HG02938 (cell line): ENCODE measurements at regions not wholly inside any gene's neighbourhood (a gene's known extent, or its start where the extent isn't known, plus 50 kb on each side); places are given as distances from the start of the nearest gene placed in this dataset.
A peak's percentile ranks its signal among the peaks of the same experiment; 100 is the strongest.
"Not testable (repeated sequence)": the region's sequence is repeated elsewhere in the genome, so short reads cannot be mapped to it uniquely, and the experiment has no call there.

Experiments used
- ATAC-seq: cut with Tn5 transposase; IDR thresholded peaks from one replicate; pipeline ENCODE4 v1.9.1; 2021; ENCODE audit warnings: mild to moderate bottlenecking, moderate library complexity; ENCODE audit not compliant: unreplicated experiment

DNA sequence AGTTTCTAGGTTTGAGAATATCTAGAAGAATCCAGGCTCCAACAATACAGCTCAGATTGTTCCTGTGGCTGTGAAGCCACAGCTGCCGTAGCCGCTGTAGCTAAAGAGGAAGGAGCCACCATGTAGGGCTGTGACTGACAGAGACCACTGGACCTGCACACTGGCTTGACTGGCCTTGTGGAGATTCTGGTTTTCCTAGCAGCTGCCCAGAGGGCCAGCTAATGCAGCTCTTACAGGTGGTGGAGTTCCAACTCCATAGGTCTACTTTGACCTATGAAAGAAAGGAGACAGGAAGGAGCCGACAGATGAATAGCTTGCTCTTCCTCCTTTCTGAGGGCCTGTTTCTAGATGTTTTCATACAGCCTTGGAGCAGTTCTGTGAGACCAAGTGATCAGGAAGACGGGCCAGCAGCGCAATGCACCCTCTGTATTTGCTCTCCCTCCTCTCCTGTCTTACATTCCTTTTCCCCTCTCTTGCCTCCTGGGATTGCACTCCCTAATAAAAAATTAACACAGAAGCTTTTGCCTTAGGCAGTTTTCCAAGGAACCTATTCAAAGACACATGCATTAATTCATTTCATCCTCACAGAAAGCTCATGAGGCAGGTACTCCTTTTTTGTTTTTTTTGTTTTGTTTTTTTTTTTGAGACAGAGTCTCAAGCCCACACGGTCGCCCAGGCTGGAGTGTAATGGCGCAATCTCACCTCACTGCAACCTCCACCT, 51.8 kb upstream of the MYB start:
- ATAC-seq = peak; percentile 71

DNA sequence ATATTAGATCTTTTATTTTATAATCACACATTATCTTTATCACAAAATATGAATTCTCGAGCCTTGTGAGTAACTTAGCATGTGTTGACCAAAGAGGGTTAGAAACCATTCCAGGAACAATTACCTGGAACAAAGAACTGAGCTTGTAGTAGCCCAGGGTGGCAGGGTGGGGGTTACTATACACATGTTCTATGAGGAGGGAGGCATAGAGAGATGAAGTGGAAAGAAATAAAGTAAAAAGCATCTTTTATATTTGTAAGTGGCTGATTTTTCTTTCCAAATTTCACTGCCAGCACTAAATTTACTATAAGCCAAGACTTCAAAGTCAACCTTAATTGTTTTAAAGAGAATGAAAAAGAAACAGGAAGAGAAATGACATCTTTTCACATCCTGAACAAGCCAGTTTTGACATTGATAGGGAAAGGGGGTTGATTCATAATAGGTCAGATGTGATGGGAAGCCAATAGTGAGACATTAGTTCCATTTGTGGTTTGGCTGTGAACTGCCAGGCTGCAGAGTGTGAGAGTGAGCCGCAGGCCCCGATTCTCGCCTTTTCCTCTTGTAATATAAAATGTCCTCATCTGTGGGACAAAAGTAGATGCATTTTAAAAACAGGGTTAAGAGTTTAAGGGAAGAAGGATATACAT, 52.7 kb upstream of the MYB start:
- peak; percentile 88 for ATAC-seq

DNA sequence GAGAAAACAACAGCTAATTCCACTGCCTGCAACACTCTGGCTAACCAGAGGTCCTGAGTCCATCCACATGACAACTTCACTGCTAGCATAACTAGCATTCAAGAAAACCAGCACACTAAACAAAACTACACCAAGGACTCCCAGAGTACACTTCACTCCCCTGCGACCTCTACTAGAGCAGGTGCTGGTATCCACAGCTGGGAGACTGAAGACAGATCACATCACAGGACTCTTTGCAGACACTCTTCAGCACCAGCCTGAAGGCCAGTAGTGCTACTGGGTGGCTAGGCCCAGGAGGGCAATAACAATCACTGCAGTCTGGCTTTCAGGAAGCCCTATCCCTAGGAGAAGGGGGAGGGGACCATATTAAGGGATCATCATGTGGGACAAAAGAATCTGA, 54.4 kb upstream of the MYB start:
- ATAC-seq = no peak

DNA sequence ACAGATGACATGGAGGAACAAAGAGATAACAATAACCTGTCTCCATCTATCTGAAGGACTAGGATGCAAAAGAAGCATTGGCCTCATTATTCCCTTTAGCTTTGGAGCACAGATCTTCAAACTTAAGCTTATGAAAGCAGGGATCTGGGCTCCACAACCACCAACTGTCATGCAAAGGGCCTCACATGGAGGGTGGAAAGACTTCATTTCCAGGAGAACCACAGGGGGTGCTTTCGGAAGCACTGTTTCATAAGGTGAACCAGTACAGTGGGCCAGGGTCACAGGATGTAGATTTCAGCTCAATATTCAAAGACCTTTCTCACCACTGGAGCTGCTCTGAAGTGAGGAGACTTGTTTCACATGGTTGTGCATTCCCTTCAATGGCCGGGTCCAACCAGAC, 55.1 kb upstream of the MYB start:
- ATAC-seq = no peak

DNA sequence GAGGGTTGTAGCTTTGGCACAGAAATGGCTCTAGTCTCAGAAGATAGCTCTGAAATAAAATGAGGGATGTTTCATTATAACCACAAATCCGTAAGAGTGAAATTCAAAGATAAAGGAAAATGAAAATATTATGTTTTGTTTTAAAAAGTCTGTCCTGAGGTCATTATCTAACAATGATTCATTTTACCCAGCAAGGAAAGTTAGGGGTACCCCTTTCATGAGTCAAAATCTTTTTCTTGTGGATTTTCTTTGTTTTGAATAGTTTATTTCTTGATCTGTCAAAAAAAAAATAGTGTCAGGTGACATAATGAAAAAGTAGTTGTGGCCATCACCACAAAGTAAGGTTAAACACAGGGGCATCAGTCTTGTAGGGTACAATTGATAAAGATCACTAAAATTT, 59.7 kb upstream of the MYB start:
- ATAC-seq = no peak

DNA sequence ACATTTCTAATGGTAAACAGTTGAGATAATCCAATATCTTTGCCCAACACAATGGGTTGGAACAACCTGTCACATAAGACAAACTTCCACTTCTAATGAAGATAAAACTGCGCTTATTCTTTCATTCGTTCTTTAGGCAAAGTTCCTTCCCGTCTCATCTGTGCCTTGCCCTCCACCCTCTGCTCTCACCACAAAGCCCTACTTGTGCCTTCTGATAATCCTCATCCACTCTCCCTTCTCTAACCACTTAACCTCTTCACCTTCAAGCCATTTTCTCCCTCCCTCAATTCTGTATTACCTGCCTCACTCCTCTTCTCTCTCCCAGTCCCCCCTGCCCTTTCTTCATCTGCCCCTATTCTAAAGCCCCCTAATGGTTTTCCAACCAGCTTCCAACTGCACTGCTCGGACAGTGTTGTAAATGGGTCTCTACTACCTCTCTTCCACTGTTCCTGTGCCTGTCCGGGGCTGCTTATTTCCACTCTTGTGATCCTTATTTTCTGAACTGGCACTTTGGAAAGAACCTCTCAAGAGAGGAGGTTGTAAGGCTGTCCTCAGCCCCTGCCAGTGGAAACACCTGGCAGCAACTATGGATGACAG, 62.9 kb upstream of the MYB start:
- ATAC-seq = no peak

DNA sequence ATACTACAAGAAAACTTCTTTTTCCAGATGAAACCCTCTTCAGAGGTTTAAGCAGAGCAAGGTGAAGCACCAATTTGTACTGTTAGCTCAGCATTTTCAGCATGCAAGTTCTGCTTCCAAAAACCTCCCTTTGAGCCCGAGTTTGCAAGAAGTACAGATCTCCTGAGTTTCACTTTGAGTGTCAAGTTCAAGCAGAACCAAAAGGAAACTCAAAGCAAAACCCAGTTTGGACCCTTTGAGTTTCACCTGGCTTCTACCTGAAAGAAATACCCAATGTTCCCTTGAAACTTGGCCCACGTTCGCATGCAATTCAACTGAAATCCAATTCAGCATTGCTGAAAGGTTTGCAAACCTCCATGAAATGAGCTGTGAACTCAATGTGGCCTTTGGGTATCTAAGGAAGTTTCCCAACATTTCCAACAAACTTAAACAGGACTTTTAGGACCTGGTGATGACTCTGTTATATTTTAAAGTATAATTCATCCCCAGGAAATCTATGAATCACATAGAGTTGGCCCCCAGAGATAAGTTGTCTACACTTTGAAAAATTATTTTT, 62.9 kb upstream of the HBS1L start:
- no peak for ATAC-seq

DNA sequence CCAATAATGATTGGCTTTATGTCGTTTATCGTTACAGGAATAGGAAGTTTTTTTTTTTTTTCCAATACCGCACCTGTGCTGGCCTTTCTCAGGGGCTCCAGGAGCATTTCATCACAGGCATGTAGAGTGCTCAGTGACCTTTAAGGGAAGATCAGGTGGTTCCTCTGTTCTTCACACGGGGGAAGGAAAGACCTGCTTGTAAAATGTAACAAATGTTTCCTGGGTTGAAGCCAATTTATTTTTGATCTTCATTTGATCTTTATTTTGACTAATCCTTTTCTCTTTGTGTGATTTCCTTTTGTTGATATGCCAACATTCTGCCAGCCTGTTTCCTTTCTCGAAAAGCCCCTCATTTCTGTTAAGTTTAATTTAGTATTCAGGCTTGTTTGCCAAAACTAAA, 61.9 kb upstream of the HBS1L start:
- no peak for ATAC-seq

DNA sequence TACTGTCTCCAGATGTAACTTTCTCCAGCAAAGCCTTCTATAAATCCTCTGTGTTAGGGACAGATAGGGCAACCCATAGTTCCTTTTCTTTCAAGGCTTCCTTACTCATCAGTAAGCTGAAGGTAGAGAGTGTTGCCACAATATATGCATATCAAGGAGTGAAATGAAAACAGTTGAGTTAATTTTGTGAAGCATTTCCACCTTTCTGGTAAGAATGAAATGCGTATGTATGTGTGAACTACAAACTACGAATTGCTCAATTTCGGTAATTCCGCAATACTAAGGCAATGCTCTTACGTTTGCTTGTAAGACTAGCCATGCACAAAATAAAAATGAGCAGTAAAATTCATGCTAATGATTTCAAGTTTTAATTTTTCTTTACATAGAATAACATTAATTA, 61.2 kb upstream of the HBS1L start:
- ATAC-seq = no peak

DNA sequence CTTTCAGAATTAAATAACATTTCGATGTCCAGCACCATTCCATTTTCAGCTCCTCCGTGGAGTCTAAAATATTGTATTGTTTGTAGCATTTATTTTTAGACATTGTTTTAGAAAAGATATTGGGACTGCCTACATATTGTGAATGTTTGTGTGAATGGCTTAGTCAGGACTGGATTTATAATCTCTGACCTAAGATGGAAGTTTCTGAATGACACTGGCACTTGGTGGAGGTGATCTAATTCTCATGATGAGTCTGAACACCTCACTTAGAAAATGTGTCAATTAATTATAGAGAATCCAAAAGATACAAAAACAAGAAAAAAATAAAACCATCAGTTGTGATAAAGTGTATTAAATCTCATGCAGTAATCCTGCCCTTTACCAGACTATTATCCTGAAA, 60.8 kb upstream of the HBS1L start:
- no peak for ATAC-seq

DNA sequence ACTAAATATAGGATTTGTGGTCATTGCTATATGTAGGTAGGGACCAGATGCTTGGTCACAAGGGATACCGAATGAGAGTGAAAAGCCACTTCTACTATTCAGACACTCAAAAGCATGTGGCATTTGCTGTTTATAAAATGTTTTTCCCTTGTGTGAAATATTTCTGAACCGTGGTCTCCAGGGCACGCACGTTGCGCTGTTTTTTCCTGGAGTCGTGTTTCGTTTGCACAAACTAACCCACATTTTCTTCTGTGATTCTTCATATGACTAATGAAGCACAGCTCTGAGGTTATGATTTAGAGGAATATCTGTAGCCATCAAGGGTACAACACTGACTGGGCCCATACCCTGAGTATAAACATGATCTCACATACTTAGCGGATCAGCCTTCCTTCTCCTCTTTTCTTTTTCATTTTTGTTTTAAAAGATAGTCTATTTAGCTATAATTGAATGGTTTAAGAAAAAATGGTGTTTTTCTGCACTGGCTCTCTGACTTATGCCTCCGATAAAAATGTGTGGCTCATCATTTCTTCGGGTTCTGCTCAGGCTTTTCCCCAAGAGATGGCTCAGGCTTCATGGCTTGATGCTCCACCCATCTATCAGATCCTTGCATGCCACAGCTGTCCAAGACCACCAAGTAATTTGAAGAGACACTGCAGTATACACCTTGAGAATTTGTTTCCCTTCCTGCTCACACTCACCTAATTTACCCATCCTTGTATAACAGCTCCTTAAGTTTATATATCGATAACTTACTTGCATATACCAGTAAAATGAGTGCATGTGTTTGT, 59.9 kb upstream of the HBS1L start:
- ATAC-seq = peak; percentile 82

DNA sequence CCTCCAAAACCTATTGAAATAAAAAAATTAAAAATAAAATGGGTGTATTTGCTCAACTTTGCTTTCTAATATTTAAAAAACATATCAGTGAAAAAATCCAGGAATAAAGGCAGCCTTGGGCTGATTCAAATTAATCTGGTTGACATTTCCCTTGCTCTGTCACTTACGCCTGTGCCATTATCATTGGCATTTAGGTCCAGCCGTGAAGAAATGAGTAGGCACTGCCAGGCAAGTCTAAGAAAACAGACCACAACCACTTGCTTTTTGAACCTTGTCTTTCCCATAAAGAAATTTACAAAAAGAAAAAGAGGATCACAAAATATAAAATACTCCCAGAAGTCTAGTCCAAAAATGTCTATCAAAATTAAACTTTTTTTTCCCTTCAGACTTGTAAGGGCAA, 59.2 kb upstream of the HBS1L start:
- no peak for ATAC-seq

DNA sequence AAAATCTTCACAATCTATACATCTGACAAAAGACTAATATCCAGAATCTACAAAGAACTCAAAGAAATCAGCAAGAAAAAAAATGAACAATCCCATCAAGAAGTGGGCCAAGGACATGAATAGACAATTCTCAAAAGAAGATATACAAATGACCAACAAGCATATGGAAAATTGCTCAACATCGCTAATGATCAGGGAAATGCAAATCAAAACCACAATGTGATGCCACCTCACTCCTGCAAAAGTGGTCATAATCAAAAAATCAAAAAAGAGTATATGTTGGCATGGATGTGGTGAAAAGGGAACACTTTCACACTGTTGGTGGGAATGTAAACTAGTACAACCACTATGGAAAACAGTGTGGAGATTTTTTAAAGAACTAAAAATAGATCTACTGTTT, 58.3 kb upstream of the HBS1L start:
- not testable (repeated sequence) for ATAC-seq

DNA sequence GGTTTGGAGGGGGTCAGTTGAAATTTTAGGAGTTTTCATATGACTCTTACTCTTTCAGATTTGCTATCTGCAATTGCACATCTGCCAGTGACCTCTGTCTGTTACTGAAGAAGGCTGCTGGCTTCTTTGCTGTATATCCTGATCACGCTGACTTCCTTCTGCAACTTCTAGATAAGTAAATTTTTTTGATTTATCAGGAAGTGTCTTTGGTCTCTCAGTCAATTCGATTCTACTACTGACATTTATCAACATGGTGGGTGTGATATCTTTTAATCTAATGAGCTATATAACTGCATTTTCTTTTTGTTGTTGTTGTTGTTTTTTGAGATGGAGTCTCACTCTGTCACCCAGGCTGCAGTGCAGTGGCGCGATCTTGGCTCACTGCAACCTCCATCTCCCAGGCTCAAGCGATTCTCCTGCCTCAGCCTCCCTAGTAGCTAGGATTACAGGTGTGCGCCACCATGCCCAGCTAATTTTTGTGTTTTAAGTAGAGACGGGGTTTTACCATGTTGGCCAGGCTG, 55.7 kb upstream of the HBS1L start:
- ATAC-seq = not testable (repeated sequence)

DNA sequence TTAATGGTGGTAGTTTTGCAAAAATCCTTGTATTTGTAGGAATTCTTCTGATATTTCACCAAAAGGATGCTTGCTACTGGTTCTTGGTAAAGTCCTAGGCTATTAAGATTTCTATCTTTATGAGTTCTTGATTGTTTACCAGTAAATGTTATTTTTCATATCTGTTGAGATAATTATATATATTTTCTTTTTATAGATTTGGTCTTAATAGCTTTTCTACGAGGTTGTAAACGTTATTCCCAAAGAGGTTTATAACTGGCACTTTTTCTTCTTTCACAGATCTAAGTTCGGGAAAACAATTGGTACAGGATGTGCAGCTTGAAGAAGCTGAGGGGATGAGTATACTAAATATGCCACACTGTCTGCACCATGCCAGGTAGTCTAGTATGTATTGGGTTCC, 55.1 kb upstream of the HBS1L start:
- ATAC-seq = no peak

DNA sequence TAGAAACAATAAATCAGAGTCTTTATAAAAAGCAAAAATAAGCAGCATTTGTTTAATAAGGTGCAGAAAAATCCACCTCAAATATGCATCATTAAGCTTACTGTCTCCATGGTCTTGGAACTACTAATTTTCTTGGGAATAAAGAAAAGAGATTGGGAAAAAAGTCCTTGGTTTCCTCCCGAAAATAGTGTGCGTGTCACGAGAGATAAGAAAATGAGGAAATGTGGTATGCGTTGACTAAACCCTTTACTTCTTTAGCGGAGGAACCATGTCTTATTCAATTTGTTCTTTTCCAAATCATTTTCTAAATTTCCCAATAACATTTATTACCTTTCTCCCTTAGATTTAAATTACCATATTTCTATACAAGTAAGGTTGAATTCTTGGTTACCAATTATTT, 54.1 kb upstream of the HBS1L start:
- ATAC-seq = no peak

DNA sequence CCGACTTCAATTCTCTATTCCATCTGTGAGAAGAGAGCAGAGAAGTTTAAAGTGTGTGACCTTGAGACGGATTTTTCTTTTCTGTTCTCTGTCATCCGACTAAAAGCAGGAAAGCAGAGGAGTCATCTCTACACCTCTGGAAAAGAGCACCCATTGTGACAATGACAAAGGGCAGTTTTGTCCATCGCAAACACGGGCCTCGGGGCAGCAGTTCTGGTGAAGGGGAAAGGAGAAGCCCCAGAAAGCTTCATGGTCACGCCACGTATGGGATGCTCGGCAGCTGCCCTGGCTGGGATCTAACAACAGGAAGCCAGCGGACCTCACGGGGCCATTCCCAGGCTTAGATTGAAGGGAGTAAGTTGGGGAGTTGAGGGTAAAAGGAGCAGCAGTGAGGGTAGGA, 52.0 kb upstream of the HBS1L start:
- no peak for ATAC-seq

DNA sequence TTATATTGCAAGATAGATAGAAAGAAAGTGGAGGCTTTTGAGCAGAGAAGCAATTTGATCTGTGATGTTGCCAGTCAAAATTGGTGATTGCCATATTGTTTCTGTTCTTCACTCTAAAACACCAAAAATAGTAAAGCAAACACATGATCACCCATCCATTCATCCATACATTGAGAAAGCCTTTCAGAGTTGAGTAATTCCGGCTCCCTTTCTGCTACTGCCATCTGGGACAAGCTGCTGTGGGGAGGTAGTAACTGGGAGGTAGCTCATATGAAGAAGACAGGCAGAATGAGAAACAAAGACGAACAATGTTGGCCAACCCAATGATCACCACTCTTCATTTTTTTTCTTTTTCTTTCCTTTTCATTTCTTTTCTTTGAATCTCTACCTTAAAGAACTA, 51.1 kb upstream of the HBS1L start:
- ATAC-seq = no peak

DNA sequence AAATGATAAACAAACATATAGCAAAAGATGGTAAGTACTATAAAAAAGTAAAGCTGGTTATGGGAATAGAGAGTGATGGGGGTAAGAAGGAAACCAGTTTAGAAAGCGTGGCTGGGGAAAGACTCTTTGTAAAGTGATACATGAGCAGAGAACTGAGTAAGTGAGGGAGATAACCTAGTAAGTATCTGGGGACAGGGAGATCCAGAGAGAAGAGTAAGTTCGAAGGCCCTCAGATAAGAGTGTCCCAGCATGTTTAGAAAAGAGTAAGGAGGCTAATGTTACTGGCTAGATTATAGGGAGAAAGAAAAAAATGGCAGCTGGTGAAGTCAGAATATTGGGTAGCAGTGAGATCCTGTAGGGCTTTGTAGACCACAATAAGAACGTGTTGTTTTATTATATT, 50.7 kb upstream of the HBS1L start:
- ATAC-seq = no peak
